Motor neuron (in vitro differentiated cells): ENCODE measurements at regions not wholly inside any gene's neighbourhood (a gene's known extent, or its start where the extent isn't known, plus 50 kb on each side); places are given as distances from the start of the nearest gene placed in this dataset.
A peak's percentile ranks its signal among the peaks of the same experiment; 100 is the strongest.

ENCODE experiments used
- ATAC-seq, 8 experiments: fragments of 200-7000 bp; cut with Tn5 transposase; replicated peaks in 6 of 8; 2 replicates each; pipeline ENCODE4 v1.8.0; 2021; ENCODE audit warnings: mild to moderate bottlenecking in 8 of 8, moderate library complexity in 8 of 8
- H3K27ac ChIP-seq, 2 donors: fragments of 250-450 bp; sonication (Bioruptor Pico); 2 replicates each; pipeline ENCODE4 v1.9.0; 2021; ENCODE audit warnings: antibody characterized with exemption in 2 of 2, mild to moderate bottlenecking in 2 of 2, moderate library complexity in 1 of 2
- H3K4me1 ChIP-seq, 2 donors: fragments of 250-450 bp; sonication (Bioruptor Pico); replicated peaks in 1 of 2; 2 replicates each; pipeline ENCODE4 v1.6.1; 2021; ENCODE audit warnings: antibody characterized with exemption in 2 of 2, mild to moderate bottlenecking in 2 of 2, moderate library complexity in 1 of 2
- H3K4me3 ChIP-seq, 5 donors: fragments of 250-450 bp; sonication (Bioruptor Pico); 2 replicates each; pipeline ENCODE4 v1.9.0; 2021; ENCODE audit warnings: antibody characterized with exemption in 5 of 5, mild to moderate bottlenecking in 5 of 5, moderate library complexity in 4 of 5
- WGBS, 10 experiments: fragments of 450-650 bp; shearing (Covaris generic); methylation state at CpG; one replicate each; pipeline ENCODE4 v1.0.0; 2022; 5-methylcytosine and 5-hydroxymethylcytosine counted together
- in situ Hi-C, 9 experiments: fragments of 400-800 bp; cut with MboI; loops; one replicate each; pipeline ENCODE4 v1.15.0; 2021; ENCODE audit warnings: low sequenced_read_pairs in 9 of 9, low pct_unique_long_range_greater_than_20kb in 2 of 9; ENCODE audit not compliant: unreplicated experiment in 9 of 9

- no peak overlapping the region for H3K27ac ChIP-seq
- WGBS, 10 experiments = 32 to 93% (median 82%) methylated on average over 1 to 8 of the region's 10 CpGs; no CpG with 5 or more reads in 4 of the 10 experiments
- H3K4me1 ChIP-seq = no peaks in the 10 kb centered on the region
- H3K4me3 ChIP-seq = no peak overlapping the region
- ATAC-seq = peak in 5 of 8 experiments; percentile 74 to 98 (median 88)
- in situ Hi-C loops = no loop called here
Measured at GRCh38 chr13:106714271-106714982, 146.5 kb upstream of the ARGLU1 start.

- ATAC-seq = no peak
- WGBS, 10 experiments = 5 to 100% (median 92%) methylated on average over 2 to 7 of the region's 10 CpGs
- Histone ChIP-seq H3K27ac (no peak overlapping the region), H3K4me1 (no peaks in the 10 kb centered on the region), H3K4me3 (no peak overlapping the region)
- in situ Hi-C loops = no loop called here
Measured at GRCh38 chr13:106712381-106712780, 144.4 kb upstream of the ARGLU1 start.

GRCh38 chr13:106710266-106710665 lies 142.3 kb upstream of the ARGLU1 start:
- H3K4me3 ChIP-seq = no peak overlapping the region
- 0 to 85% (median 65%) methylated on average over 3 to 7 of the region's 7 CpGs; no CpG with 5 or more reads in 1 of the 10 experiments for WGBS, 10 experiments
- no peaks in the 10 kb centered on the region for H3K4me1 ChIP-seq
- no peak overlapping the region for H3K27ac ChIP-seq
- ATAC-seq = no peak
- in situ Hi-C loops = no loop called here

- WGBS, 10 experiments = 0 to 100% (median 95%) methylated on average over 1 to 3 of the region's 3 CpGs; no CpG with 5 or more reads in 2 of the 10 experiments
- no peak overlapping the region for H3K4me3 ChIP-seq
Measured at GRCh38 chr13:106709522-106709921, 141.6 kb upstream of the ARGLU1 start.

GRCh38 chr13:106702505-106702904 lies 134.6 kb upstream of the ARGLU1 start:
- ATAC-seq = peak in 5 of 8 experiments; percentile 39 to 88 (median 82)
- H3K4me1 ChIP-seq = peaks cover 6 to 7% of the 10 kb centered on the region in 2 donors
- WGBS, 10 experiments = 35 to 100% (median 75%) methylated on average over 1 to 8 of the region's 9 CpGs
- H3K4me3 ChIP-seq = no peak overlapping the region
- H3K27ac ChIP-seq = peak overlapping the region in 1 of 2 donors; percentile 48
- in situ Hi-C loops = no loop called here

More at GRCh38 chr13:106709522-106709921, 141.6 kb upstream of the ARGLU1 start:
- ATAC-seq = peak in 3 of 8 experiments; percentile 33 to 70 (median 50)
- in situ Hi-C loops = no loop called here
- H3K4me1 ChIP-seq = no peaks in the 10 kb centered on the region
- no peak overlapping the region for H3K27ac ChIP-seq

GRCh38 chr13:106701771-106702341 lies 133.9 kb upstream of the ARGLU1 start:
- Histone ChIP-seq H3K27ac (no peak overlapping the region), H3K4me3 (no peak overlapping the region), H3K4me1 (peaks cover 6 to 7% of the 10 kb centered on the region in 2 donors)
- 36 to 86% (median 70%) methylated on average over 1 to 17 of the region's 17 CpGs; no CpG with 5 or more reads in 1 of the 10 experiments for WGBS, 10 experiments
- in situ Hi-C loops = no loop called here
- ATAC-seq = peak in 4 of 8 experiments; percentile 12 to 68 (median 48)

GRCh38 chr13:106700439-106700838 lies 132.5 kb upstream of the ARGLU1 start:
- WGBS, 10 experiments = 0 to 100% (median 85%) methylated on average over 1 to 4 of the region's 4 CpGs
- peaks cover 6 to 7% of the 10 kb centered on the region in 2 donors for H3K4me1 ChIP-seq
- no peak overlapping the region for H3K27ac ChIP-seq
- no peak overlapping the region for H3K4me3 ChIP-seq
- in situ Hi-C loops = no loop called here
- ATAC-seq = no peak

- no peak for ATAC-seq
- WGBS, 10 experiments = 27 to 100% (median 82%) methylated on average over 1 to 8 of the region's 8 CpGs
- in situ Hi-C loops = no loop called here
- Histone ChIP-seq H3K4me1 (peaks cover 6 to 7% of the 10 kb centered on the region in 2 donors), H3K4me3 (no peak overlapping the region), H3K27ac (no peak overlapping the region)
Measured at GRCh38 chr13:106700007-106700406, 132.1 kb upstream of the ARGLU1 start.

- no peak for ATAC-seq
- Histone ChIP-seq H3K4me3 (no peak overlapping the region), H3K4me1 (peaks cover 6 to 7% of the 10 kb centered on the region in 2 donors), H3K27ac (no peak overlapping the region)
- in situ Hi-C loops = no loop called here
- WGBS, 10 experiments = 21 to 100% (median 90%) methylated on average over 2 to 5 of the region's 5 CpGs; no CpG with 5 or more reads in 1 of the 10 experiments
Measured at GRCh38 chr13:106699311-106699710, 131.4 kb upstream of the ARGLU1 start.

- in situ Hi-C loops = no loop called here
- Histone ChIP-seq H3K4me1 (peaks cover 4 to 5% of the 10 kb centered on the region in 2 donors), H3K27ac (no peak overlapping the region), H3K4me3 (no peak overlapping the region)
- 27 to 100% (median 86%) methylated on average over 1 to 2 of the region's 2 CpGs; no CpG with 5 or more reads in 3 of the 10 experiments for WGBS, 10 experiments
- no peak for ATAC-seq
Measured at GRCh38 chr13:106696719-106697118, 128.8 kb upstream of the ARGLU1 start.

- in situ Hi-C loops = no loop called here
- ATAC-seq = no peak
- H3K4me3 ChIP-seq = no peak overlapping the region
- WGBS, 10 experiments = 54 to 100% (median 90%) methylated on average over 1 to 3 of the region's 3 CpGs; no CpG with 5 or more reads in 6 of the 10 experiments
- H3K27ac ChIP-seq = no peak overlapping the region
- H3K4me1 ChIP-seq = peaks cover 4 to 5% of the 10 kb centered on the region in 2 donors
Measured at GRCh38 chr13:106696140-106696539, 128.2 kb upstream of the ARGLU1 start.

GRCh38 chr13:106695139-106695538 lies 127.2 kb upstream of the ARGLU1 start:
- Histone ChIP-seq H3K4me1 (peaks cover 5 to 10% of the 10 kb centered on the region in 2 donors), H3K4me3 (no peak overlapping the region), H3K27ac (no peak overlapping the region)
- in situ Hi-C loops = no loop called here
- no peak for ATAC-seq

GRCh38 chr13:106691861-106692260 lies 123.9 kb upstream of the ARGLU1 start:
- Histone ChIP-seq H3K27ac (no peak overlapping the region), H3K4me3 (no peak overlapping the region), H3K4me1 (peaks cover 5 to 10% of the 10 kb centered on the region in 2 donors)
- ATAC-seq = peak in 1 of 8 experiments; percentile 4
- in situ Hi-C loops = no loop called here
- 0 to 90% (median 42%) methylated on average over 1 to 2 of the region's 2 CpGs; no CpG with 5 or more reads in 2 of the 10 experiments for WGBS, 10 experiments
